ENCODE measurements at regions not wholly inside any gene's neighbourhood (a gene's known extent, or its start where the extent isn't known, plus 50 kb on each side); places are given as distances from the start of the nearest gene placed in this dataset.

DNA sequence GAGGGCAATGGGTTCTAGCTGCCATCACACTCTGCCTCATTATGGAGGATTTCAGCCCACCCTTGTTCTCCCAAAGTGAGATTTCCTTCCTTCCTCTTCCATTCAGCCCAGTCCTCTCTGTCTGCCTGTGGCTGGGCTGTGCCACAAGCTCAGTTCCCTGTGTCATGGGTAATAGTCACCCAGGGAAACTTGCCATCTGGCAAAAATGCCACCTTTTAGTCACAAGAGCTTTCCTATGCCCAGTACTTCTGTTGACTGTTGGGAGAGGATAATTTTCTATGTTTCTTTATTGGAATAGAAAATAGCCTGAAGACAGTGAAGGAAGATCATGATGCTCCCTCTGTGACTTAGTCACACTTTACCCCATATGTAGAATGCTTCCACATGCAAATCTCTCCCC is 71.4 kb downstream of the TLR4 start:
- H3K4me3 ChIP-seq (ENCODE audit: low read depth in 2 of 2, low read length in 2 of 2): no peak overlapping the region
- POLR2A ChIA-PET: no interaction called here
- TF ChIP-seq POLR2AphosphoS5 (IDR thresholded peaks at IDR 0.05; ENCODE audit: low read depth, low read length) (no peak), TCF7L2 (IDR thresholded peaks at IDR 0.05; ENCODE audit: low read depth, low read length) (no peak), SIN3A (IDR thresholded peaks at IDR 0.05; ENCODE audit: borderline replicate concordance, insufficient read depth, low read depth, low read length) (no peak)
- TF ChIP-seq, protein P1, sequence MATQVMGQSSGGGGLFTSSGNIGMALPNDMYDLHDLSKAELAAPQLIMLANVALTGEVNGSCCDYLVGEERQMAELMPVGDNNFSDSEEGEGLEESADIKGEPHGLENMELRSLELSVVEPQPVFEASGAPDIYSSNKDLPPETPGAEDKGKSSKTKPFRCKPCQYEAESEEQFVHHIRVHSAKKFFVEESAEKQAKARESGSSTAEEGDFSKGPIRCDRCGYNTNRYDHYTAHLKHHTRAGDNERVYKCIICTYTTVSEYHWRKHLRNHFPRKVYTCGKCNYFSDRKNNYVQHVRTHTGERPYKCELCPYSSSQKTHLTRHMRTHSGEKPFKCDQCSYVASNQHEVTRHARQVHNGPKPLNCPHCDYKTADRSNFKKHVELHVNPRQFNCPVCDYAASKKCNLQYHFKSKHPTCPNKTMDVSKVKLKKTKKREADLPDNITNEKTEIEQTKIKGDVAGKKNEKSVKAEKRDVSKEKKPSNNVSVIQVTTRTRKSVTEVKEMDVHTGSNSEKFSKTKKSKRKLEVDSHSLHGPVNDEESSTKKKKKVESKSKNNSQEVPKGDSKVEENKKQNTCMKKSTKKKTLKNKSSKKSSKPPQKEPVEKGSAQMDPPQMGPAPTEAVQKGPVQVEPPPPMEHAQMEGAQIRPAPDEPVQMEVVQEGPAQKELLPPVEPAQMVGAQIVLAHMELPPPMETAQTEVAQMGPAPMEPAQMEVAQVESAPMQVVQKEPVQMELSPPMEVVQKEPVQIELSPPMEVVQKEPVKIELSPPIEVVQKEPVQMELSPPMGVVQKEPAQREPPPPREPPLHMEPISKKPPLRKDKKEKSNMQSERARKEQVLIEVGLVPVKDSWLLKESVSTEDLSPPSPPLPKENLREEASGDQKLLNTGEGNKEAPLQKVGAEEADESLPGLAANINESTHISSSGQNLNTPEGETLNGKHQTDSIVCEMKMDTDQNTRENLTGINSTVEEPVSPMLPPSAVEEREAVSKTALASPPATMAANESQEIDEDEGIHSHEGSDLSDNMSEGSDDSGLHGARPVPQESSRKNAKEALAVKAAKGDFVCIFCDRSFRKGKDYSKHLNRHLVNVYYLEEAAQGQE (IDR thresholded peaks at IDR 0.05; ENCODE audit: insufficient read depth in 1 of 2, low read depth in 2 of 2, low read length in 1 of 2): no peak
- TF ChIP-seq, protein P2, sequence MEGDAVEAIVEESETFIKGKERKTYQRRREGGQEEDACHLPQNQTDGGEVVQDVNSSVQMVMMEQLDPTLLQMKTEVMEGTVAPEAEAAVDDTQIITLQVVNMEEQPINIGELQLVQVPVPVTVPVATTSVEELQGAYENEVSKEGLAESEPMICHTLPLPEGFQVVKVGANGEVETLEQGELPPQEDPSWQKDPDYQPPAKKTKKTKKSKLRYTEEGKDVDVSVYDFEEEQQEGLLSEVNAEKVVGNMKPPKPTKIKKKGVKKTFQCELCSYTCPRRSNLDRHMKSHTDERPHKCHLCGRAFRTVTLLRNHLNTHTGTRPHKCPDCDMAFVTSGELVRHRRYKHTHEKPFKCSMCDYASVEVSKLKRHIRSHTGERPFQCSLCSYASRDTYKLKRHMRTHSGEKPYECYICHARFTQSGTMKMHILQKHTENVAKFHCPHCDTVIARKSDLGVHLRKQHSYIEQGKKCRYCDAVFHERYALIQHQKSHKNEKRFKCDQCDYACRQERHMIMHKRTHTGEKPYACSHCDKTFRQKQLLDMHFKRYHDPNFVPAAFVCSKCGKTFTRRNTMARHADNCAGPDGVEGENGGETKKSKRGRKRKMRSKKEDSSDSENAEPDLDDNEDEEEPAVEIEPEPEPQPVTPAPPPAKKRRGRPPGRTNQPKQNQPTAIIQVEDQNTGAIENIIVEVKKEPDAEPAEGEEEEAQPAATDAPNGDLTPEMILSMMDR (IDR thresholded peaks at IDR 0.05): no peak
- H3K36me3 ChIP-seq (ENCODE audit: control insufficient read depth, insufficient read depth, low read length): no peaks in the 10 kb centered on the region
- CTCF ChIA-PET: no interaction called here
- intact Hi-C loops (cut with micrococcal nuclease; ENCODE audit: unreplicated experiment): no loop called here
- DNase-seq (ENCODE audit: low read depth, low spot score) (no peak), ATAC-seq (no peak)
- no peaks in the 10 kb centered on the region for H3K4me1 ChIP-seq (ENCODE audit: control insufficient read depth, insufficient read depth, low read length)
- no peaks in the 10 kb centered on the region for H3K9me3 ChIP-seq (ENCODE audit: control insufficient read depth, insufficient read depth, low read depth, low read length)
- in situ Hi-C loops (cut with HindIII; ENCODE audit: low pct_unique_long_range_greater_than_20kb, low sequenced_read_pairs): no loop called here
- no peak overlapping the region for H3K27ac ChIP-seq (ENCODE audit: low read length)
- BruUV-seq (replicated peaks): no TSS peak
- no peaks in the 10 kb centered on the region for H3K27me3 ChIP-seq (ENCODE audit: control insufficient read depth, insufficient read depth, low read length)

DNA sequence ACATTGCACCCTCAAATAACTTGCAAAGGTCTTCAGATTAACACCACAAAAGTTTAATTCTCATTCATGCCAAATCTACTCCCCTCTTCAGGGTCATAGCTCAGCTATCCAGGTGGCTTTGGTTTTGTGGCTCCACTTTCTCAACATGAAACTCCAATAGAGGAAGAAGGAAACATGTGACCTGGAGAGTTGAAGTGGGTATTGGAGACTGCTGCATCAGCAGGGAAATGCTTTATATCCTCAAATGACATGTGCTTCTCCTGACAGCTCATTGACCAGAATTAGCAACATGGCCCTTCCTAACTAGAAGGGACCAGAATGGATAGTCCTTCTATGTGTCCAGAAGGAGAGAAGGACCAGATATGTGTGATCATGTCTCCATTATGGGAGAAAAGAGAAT is 73.6 kb downstream of the TLR4 start:
- intact Hi-C loops (cut with micrococcal nuclease; ENCODE audit: unreplicated experiment) (no loop called here), in situ Hi-C loops (cut with HindIII; ENCODE audit: low pct_unique_long_range_greater_than_20kb, low sequenced_read_pairs) (no loop called here)
- no TSS peak for BruUV-seq (replicated peaks)
- DNase-seq (ENCODE audit: low read depth, low spot score): no peak
- POLR2A ChIA-PET: no interaction called here
- Histone ChIP-seq H3K4me1 (ENCODE audit: control insufficient read depth, insufficient read depth, low read length) (no peaks in the 10 kb centered on the region), H3K27ac (ENCODE audit: low read length) (no peak overlapping the region), H3K36me3 (ENCODE audit: control insufficient read depth, insufficient read depth, low read length) (no peaks in the 10 kb centered on the region), H3K27me3 (ENCODE audit: control insufficient read depth, insufficient read depth, low read length) (no peaks in the 10 kb centered on the region), H3K9me3 (ENCODE audit: control insufficient read depth, insufficient read depth, low read depth, low read length) (no peaks in the 10 kb centered on the region), H3K4me3 (ENCODE audit: low read depth in 2 of 2, low read length in 2 of 2) (no peak overlapping the region)
- ATAC-seq: no peak
- CTCF ChIA-PET: no interaction called here
- no peak for TF ChIP-seq SIN3A (IDR thresholded peaks at IDR 0.05; ENCODE audit: borderline replicate concordance, insufficient read depth, low read depth, low read length)
- TF ChIP-seq, protein P2 (IDR thresholded peaks at IDR 0.05): no peak
- no peak for TF ChIP-seq POLR2AphosphoS5 (IDR thresholded peaks at IDR 0.05; ENCODE audit: low read depth, low read length)
- TF ChIP-seq TCF7L2 (IDR thresholded peaks at IDR 0.05; ENCODE audit: low read depth, low read length): no peak
- TF ChIP-seq, protein P1 (IDR thresholded peaks at IDR 0.05; ENCODE audit: insufficient read depth in 1 of 2, low read depth in 2 of 2, low read length in 1 of 2): no peak

Measured in Panc1 (cell line).